Heart left ventricle (tissue), 13 donors: ENCODE measurements at regions not wholly inside any gene's neighbourhood (a gene's known extent, or its start where the extent isn't known, plus 50 kb on each side); places are given as distances from the start of the nearest gene placed in this dataset.

Experiments
- POLR2A ChIP-seq, 2 donors: fragments of 450-650 bp; IDR thresholded peaks; one replicate each; pipeline ENCODE4 v1.6.1; 2017; ENCODE audit warnings: antibody characterized with exemption in 2 of 2, mild to moderate bottlenecking in 2 of 2, moderate library complexity in 2 of 2
- TF ChIP-seq, protein P1 (sequence below), 12 donors: fragments of 200-600 bp; sonication (generic) in 4 of 12; IDR thresholded peaks; one replicate each; pipeline versions ENCODE4 v1.5.0 to v1.8.0; 2018 to 2022; ENCODE audit warnings: antibody characterized with exemption in 12 of 12, mild to moderate bottlenecking in 5 of 12
- donor health status: ischemic (EF 13 %, LVEDD 7.1; RV severe dilation, severe dysfunction).
- donor health status: DM: no; HTN: yes; CAD: no.
- donor health status: DM: no; HTN: no; CAD: no.
- donor health status: ischemic (EF 25% LVEDD 6.9; RV normal size, moderate dysfunction).
- donor health status: ischemic (EF 25% LVEDD 5.7; RV mildly dilated, moderate dysfunction).
- donor health status: ischemic (EF 35%, LVEDD 5.7; RV mildly dilated, moderate dysfunction).
- donor health status: nonischemic (EF 11% LVEDD 7.7; RV severe dilation, severe dysfunction).
- donor health status: DM: yes; HTN: yes; CAD: no.
- donor health status: PGD.
- donor health status: ischemic (EF 29% LVEDD 5.4; RV normal size, mild dysfunction).
- donor health status: nonischemic (EF 23%, LVEDD 6.1; RV moderate dilation, normal function).

DNA sequence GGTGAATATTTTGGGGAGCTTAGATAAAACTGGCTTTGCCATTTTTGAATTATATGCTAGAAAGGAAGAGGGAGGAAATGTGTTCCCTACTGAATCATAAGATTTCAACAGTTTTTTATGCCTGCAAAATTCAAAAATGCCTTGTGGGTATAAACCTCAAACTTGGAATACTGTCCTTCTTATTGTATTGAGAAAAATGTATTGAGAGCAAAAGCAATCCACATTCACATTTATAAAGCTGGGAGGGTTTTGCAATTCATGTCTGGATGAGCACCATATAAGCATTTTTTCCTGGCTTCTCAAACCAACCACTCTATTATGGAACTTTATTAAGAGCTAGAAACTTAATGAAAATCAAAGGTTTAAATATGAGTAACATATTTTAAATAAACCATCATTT lies 289.8 kb downstream of the PCDH7 start:
- TF ChIP-seq, protein P1, sequence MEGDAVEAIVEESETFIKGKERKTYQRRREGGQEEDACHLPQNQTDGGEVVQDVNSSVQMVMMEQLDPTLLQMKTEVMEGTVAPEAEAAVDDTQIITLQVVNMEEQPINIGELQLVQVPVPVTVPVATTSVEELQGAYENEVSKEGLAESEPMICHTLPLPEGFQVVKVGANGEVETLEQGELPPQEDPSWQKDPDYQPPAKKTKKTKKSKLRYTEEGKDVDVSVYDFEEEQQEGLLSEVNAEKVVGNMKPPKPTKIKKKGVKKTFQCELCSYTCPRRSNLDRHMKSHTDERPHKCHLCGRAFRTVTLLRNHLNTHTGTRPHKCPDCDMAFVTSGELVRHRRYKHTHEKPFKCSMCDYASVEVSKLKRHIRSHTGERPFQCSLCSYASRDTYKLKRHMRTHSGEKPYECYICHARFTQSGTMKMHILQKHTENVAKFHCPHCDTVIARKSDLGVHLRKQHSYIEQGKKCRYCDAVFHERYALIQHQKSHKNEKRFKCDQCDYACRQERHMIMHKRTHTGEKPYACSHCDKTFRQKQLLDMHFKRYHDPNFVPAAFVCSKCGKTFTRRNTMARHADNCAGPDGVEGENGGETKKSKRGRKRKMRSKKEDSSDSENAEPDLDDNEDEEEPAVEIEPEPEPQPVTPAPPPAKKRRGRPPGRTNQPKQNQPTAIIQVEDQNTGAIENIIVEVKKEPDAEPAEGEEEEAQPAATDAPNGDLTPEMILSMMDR (IDR thresholded peaks at IDR 0.05) = no peak
- no peak for TF ChIP-seq POLR2A (IDR thresholded peaks at IDR 0.05)
